Ishikawa (cell line): ENCODE measurements at regions not wholly inside any gene's neighbourhood (a gene's known extent, or its start where the extent isn't known, plus 50 kb on each side); places are given as distances from the start of the nearest gene placed in this dataset.

Experiments
- CEBPB ChIP-seq: IDR thresholded peaks from 2 replicates; pipeline ENCODE4 v1.6.1; 2012
- CREB1 ChIP-seq: IDR thresholded peaks from 2 replicates; pipeline ENCODE4 v1.6.1; 2012; ENCODE audit warnings: low read depth
- EGR1 ChIP-seq: IDR thresholded peaks from 2 replicates; pipeline ENCODE4 v1.6.1; 2012
- EP300 ChIP-seq: IDR thresholded peaks from 2 replicates; pipeline ENCODE4 v1.6.1; 2012; ENCODE audit warnings: borderline replicate concordance
- FOXM1 ChIP-seq: IDR thresholded peaks from 2 replicates; pipeline ENCODE4 v1.6.1; 2012; ENCODE audit warnings: low read depth, borderline replicate concordance
- MAX ChIP-seq: IDR thresholded peaks from 2 replicates; pipeline ENCODE4 v1.6.1; 2012
- NFIC ChIP-seq: IDR thresholded peaks from 2 replicates; pipeline ENCODE4 v1.6.1; 2012
- RAD21 ChIP-seq: IDR thresholded peaks from 2 replicates; pipeline ENCODE4 v1.6.1; 2012; ENCODE audit warnings: low read depth
- TAF1 ChIP-seq: IDR thresholded peaks from 2 replicates; pipeline ENCODE4 v1.6.1; 2012; ENCODE audit warnings: low read depth, mild to moderate bottlenecking
- TCF12 ChIP-seq: IDR thresholded peaks from 2 replicates; pipeline ENCODE4 v1.6.1; 2012; ENCODE audit warnings: low read depth
- TEAD4 ChIP-seq: IDR thresholded peaks from 2 replicates; pipeline ENCODE4 v1.6.1; 2012
- USF1 ChIP-seq: IDR thresholded peaks from 2 replicates; pipeline ENCODE4 v1.6.1; 2012
- YY1 ChIP-seq: IDR thresholded peaks from 2 replicates; pipeline ENCODE4 v1.6.1; 2012; ENCODE audit warnings: low read depth
- ZBTB7A ChIP-seq: IDR thresholded peaks from 2 replicates; pipeline ENCODE4 v1.6.1; 2012; ENCODE audit warnings: low read depth
- TF ChIP-seq, protein P1 (sequence below): IDR thresholded peaks from 2 replicates; pipeline ENCODE4 v1.6.1; 2012; ENCODE audit warnings: low read depth, mild to moderate bottlenecking

DNA sequence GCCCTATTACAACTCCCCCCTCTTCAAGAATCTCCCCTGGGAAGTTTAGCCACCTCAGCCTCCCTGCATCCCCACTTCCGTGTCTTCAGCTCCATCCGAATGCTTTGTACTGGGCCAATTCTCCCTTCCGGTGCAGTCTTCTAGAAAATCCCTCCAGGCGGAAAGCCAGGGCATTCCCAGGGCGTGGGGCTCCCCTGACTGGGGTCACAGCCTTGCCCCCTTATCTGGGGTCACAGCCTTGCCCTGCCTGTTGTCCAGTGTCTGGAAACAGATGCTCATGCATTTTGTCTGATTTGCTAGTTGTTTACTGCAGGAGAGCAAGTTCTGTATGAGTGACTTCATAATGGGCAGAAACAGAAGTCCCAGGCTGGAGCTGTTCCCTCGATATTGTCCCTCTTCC lies 112.5 kb upstream of the TCERG1L start:
- TF ChIP-seq YY1 (no peak), EP300 (no peak), FOXM1 (no peak)

DNA sequence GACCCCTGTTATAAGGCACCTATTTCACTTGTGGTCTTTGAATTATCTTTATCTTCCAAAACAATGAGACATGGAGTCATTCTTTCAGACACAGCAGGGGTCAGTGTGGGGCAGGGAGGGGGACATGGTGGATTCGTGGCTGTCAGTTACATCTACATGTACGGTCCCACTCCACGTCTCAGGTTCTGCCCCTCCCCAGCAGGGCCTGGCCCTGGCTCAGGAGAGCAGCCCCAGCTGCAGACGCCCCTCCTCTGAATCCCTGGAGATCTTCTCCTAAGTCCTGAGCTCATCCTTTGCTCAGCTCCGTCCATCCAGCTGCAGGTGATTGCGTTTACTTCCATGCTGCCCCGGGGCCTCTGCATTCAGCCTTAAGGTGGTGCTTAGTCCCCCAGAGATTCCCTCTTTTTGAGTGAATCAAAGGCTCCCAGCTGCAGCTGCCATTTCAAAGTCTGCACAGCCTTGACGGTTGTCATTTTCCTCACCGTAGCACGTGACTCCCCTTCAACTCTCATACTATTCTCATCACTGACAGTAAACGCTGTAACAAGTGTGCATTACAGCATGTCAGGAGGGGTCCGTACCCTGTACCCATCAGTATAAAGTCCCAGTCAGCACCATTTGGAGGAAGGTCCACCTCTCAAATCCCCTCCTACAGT lies 113.4 kb upstream of the TCERG1L start:
- no peak for TF ChIP-seq TCF12
- no peak for TF ChIP-seq FOXM1
- TF ChIP-seq NFIC: no peak

- no peak for TF ChIP-seq USF1
- no peak for TF ChIP-seq CREB1
- no peak for TF ChIP-seq ZBTB7A
- no peak for TF ChIP-seq EGR1
- TF ChIP-seq FOXM1: no peak
- TF ChIP-seq, protein P1, sequence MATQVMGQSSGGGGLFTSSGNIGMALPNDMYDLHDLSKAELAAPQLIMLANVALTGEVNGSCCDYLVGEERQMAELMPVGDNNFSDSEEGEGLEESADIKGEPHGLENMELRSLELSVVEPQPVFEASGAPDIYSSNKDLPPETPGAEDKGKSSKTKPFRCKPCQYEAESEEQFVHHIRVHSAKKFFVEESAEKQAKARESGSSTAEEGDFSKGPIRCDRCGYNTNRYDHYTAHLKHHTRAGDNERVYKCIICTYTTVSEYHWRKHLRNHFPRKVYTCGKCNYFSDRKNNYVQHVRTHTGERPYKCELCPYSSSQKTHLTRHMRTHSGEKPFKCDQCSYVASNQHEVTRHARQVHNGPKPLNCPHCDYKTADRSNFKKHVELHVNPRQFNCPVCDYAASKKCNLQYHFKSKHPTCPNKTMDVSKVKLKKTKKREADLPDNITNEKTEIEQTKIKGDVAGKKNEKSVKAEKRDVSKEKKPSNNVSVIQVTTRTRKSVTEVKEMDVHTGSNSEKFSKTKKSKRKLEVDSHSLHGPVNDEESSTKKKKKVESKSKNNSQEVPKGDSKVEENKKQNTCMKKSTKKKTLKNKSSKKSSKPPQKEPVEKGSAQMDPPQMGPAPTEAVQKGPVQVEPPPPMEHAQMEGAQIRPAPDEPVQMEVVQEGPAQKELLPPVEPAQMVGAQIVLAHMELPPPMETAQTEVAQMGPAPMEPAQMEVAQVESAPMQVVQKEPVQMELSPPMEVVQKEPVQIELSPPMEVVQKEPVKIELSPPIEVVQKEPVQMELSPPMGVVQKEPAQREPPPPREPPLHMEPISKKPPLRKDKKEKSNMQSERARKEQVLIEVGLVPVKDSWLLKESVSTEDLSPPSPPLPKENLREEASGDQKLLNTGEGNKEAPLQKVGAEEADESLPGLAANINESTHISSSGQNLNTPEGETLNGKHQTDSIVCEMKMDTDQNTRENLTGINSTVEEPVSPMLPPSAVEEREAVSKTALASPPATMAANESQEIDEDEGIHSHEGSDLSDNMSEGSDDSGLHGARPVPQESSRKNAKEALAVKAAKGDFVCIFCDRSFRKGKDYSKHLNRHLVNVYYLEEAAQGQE: peak; percentile 51
- TF ChIP-seq RAD21: no peak
- no peak for TF ChIP-seq CEBPB
- no peak for TF ChIP-seq TAF1
Observed at GRCh38 chr10:131425752-131426533, 114.4 kb upstream of the TCERG1L start.

DNA sequence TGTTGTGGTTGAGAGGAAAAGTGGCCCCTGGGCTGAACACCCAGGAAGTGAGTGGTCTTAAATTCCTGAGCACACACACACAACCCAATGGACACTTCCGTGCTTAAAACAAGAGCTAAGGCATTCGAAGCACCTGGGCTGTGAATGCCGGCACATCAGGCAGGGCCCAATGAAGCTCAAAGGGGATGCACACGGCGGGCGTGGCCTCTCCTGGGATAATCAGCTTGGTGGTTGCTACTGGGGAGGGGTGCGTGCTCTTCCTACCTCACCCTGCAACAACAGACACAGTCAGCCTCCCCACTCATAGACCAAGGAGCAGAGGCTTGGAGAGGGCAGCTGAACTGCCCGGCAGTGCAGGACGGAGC lies 115.0 kb upstream of the TCERG1L start:
- TF ChIP-seq CEBPB (no peak), NFIC (no peak), YY1 (no peak), USF1 (no peak), MAX (no peak), TAF1 (no peak), FOXM1 (no peak), RAD21 (no peak), CREB1 (no peak), TEAD4 (no peak), EP300 (no peak), EGR1 (no peak)
- TF ChIP-seq, protein P1: no peak

- no peak for TF ChIP-seq USF1
- no peak for TF ChIP-seq EGR1
- TF ChIP-seq RAD21: no peak
- no peak for TF ChIP-seq FOXM1
- TF ChIP-seq, protein P1: no peak
- TF ChIP-seq TEAD4: no peak
- no peak for TF ChIP-seq YY1
- no peak for TF ChIP-seq CREB1
- TF ChIP-seq NFIC: no peak
- TF ChIP-seq MAX: no peak
- TF ChIP-seq TCF12: no peak
- TF ChIP-seq ZBTB7A: no peak
- TF ChIP-seq CEBPB: no peak
- TF ChIP-seq TAF1: no peak
- TF ChIP-seq EP300: no peak
Observed at GRCh38 chr10:131427281-131427680, 115.8 kb upstream of the TCERG1L start.
